ENCODE measurements at regions not wholly inside any gene's neighbourhood (a gene's known extent, or its start where the extent isn't known, plus 50 kb on each side); places are given as distances from the start of the nearest gene placed in this dataset.
"Not testable (repeated sequence)": the region's sequence is repeated elsewhere in the genome, so short reads cannot be mapped to it uniquely, and the experiment has no call there.

DNA sequence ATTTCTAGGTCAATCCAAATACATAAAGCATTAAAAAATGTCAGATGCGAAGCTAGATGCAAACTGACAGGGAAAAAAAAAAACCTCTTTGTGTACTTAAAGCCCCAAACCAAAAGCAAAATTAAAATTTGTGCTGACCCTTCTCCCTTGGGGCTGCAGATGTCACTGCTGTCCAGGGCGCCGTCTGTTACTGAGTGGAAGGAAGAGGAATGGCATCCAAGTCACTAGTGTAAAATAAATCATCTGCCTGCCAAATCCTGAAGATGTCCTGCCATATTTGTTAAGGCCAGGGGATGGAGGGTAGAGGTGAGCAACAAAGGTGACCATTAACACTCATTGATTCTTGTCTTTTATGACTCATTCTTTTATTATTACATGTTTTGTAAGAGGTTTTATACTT is 233.2 kb upstream of the VKORC1L1 start:
- not testable (repeated sequence) for H2BK12ac ChIP-seq (ENCODE audit: low read length in 2 of 2); H3K79me1 ChIP-seq (replicated peaks; ENCODE audit: low read length, poor library complexity, severe bottlenecking); H3K18ac ChIP-seq (ENCODE audit: low read depth in 1 of 2, low read length in 2 of 2); H3K4me1 ChIP-seq (ENCODE audit: control insufficient read depth, insufficient read depth, low read depth, low read length); H4K91ac ChIP-seq (ENCODE audit: low read length); H3K27ac ChIP-seq (ENCODE audit: low read length, poor library complexity, severe bottlenecking); H3K14ac ChIP-seq (ENCODE audit: low read length in 2 of 2); H3K4ac ChIP-seq (ENCODE audit: low read depth in 1 of 2, low read length in 2 of 2); H3K9me3 ChIP-seq (ENCODE audit: control insufficient read depth, low read length); H3K36me3 ChIP-seq (ENCODE audit: control insufficient read depth in 1 of 2, insufficient read depth in 2 of 2, low read depth in 1 of 2, low read length in 2 of 2); H3K4me2 ChIP-seq (ENCODE audit: low read length, poor library complexity, severe bottlenecking); H2BK5ac ChIP-seq (ENCODE audit: low read depth, low read length, poor library complexity, severe bottlenecking); H2AK5ac ChIP-seq (ENCODE audit: low read length, severe bottlenecking); H4K8ac ChIP-seq (ENCODE audit: low read length); H2BK120ac ChIP-seq (ENCODE audit: low read depth, low read length); DNase-seq; H3K9ac ChIP-seq (ENCODE audit: low read length); H2AFZ ChIP-seq (ENCODE audit: low read depth, low read length); H3K4me3 ChIP-seq (ENCODE audit: insufficient read depth in 1 of 2, low read depth in 1 of 2, low read length in 2 of 2); H3K27me3 ChIP-seq (ENCODE audit: control insufficient read depth in 1 of 2, insufficient read depth in 1 of 2, low read length in 2 of 2); H3K23ac ChIP-seq (ENCODE audit: low read length in 2 of 2); H2BK15ac ChIP-seq (ENCODE audit: low read depth, poor library complexity, severe bottlenecking)
- WGBS = no CpG with 5 or more reads among the region's 3 CpGs

DNA sequence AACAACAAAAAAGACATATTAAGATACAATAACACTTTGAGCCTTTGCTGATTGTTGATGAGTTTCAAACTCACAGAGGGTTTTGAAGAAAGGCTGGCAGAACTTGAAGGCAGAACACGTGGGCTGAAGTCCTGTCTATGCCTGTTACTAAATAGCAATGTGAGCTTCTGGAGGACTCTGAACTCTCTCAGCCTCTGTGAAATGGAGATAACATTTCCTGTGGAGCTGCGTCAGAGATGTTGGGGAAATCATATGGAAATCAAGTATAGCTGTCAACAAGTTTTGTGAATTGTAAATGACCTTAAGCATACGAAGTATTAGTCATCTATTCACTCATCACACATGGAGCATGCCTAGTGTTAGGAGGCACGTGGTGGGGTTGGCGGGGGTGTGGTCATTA is 229.4 kb upstream of the VKORC1L1 start:
- H3K4me2 ChIP-seq (ENCODE audit: low read length, poor library complexity, severe bottlenecking); H2BK5ac ChIP-seq (ENCODE audit: low read depth, low read length, poor library complexity, severe bottlenecking); H2BK15ac ChIP-seq (ENCODE audit: low read depth, poor library complexity, severe bottlenecking); H3K9ac ChIP-seq (ENCODE audit: low read length); H3K79me1 ChIP-seq (replicated peaks; ENCODE audit: low read length, poor library complexity, severe bottlenecking); H3K4me3 ChIP-seq (ENCODE audit: insufficient read depth in 1 of 2, low read depth in 1 of 2, low read length in 2 of 2); H3K4ac ChIP-seq (ENCODE audit: low read depth in 1 of 2, low read length in 2 of 2); H3K36me3 ChIP-seq (ENCODE audit: control insufficient read depth in 1 of 2, insufficient read depth in 2 of 2, low read depth in 1 of 2, low read length in 2 of 2); H4K91ac ChIP-seq (ENCODE audit: low read length); DNase-seq; H2AFZ ChIP-seq (ENCODE audit: low read depth, low read length); H2BK12ac ChIP-seq (ENCODE audit: low read length in 2 of 2); H3K23ac ChIP-seq (ENCODE audit: low read length in 2 of 2); H3K14ac ChIP-seq (ENCODE audit: low read length in 2 of 2); H3K27ac ChIP-seq (ENCODE audit: low read length, poor library complexity, severe bottlenecking); H4K8ac ChIP-seq (ENCODE audit: low read length); H3K27me3 ChIP-seq (ENCODE audit: control insufficient read depth in 1 of 2, insufficient read depth in 1 of 2, low read length in 2 of 2); H3K9me3 ChIP-seq (ENCODE audit: control insufficient read depth, low read length); H2AK5ac ChIP-seq (ENCODE audit: low read length, severe bottlenecking); H2BK120ac ChIP-seq (ENCODE audit: low read depth, low read length); H3K4me1 ChIP-seq (ENCODE audit: control insufficient read depth, insufficient read depth, low read depth, low read length); H3K18ac ChIP-seq (ENCODE audit: low read depth in 1 of 2, low read length in 2 of 2): not testable (repeated sequence)
- no CpG with 5 or more reads among the region's 5 CpGs for WGBS

DNA sequence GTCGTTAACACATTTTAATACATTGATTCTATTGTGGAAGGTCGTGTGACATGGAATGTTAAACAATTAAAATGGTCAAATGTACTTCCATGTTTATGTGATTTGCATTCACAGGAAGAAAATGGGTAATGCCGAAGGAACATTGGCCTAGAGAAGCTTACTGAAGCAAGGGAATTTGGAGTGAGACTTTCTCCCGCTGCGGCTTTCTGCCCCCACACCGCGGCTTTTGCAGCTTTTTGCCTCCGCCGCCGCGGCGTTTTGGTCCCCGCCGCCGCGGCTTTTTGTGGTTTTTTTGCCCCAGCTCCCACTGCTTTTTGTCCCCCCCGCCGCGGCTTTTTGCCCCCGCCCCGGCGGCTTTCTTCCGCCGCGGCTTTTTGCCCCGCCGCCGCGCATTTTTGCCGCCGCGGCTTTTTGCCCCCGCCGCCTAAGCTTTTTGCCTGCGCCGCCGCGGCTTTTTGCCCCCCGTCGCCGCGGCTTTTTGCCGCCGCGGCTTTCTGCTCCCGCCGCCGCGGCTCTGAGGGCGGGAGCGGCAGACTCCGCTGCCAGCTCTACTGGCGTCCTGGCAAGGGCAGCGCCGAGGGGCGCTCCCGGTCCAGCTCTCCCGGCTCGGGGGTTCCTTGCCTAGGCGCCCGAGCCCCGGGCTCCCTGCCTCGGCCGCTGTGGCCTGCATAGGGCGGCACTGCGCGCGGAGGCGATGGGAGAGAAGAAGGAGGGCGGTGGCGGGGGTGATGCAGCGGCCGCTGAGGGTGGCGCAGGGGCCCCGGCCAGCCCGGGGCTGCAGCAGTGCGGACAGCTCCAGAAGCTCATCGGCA is 225.5 kb upstream of the VKORC1L1 start:
- not testable (repeated sequence) for H2BK15ac ChIP-seq (ENCODE audit: low read depth, poor library complexity, severe bottlenecking); H3K4me2 ChIP-seq (ENCODE audit: low read length, poor library complexity, severe bottlenecking); H2BK12ac ChIP-seq (ENCODE audit: low read length in 2 of 2); H3K23ac ChIP-seq (ENCODE audit: low read length in 2 of 2); H2AFZ ChIP-seq (ENCODE audit: low read depth, low read length); H3K27ac ChIP-seq (ENCODE audit: low read length, poor library complexity, severe bottlenecking); H2AK5ac ChIP-seq (ENCODE audit: low read length, severe bottlenecking); H3K27me3 ChIP-seq (ENCODE audit: control insufficient read depth in 1 of 2, insufficient read depth in 1 of 2, low read length in 2 of 2); H3K4me1 ChIP-seq (ENCODE audit: control insufficient read depth, insufficient read depth, low read depth, low read length); H3K9me3 ChIP-seq (ENCODE audit: control insufficient read depth, low read length); H2BK120ac ChIP-seq (ENCODE audit: low read depth, low read length); H3K79me1 ChIP-seq (replicated peaks; ENCODE audit: low read length, poor library complexity, severe bottlenecking); H3K4me3 ChIP-seq (ENCODE audit: insufficient read depth in 1 of 2, low read depth in 1 of 2, low read length in 2 of 2); H3K9ac ChIP-seq (ENCODE audit: low read length); H3K4ac ChIP-seq (ENCODE audit: low read depth in 1 of 2, low read length in 2 of 2); H4K91ac ChIP-seq (ENCODE audit: low read length); H3K36me3 ChIP-seq (ENCODE audit: control insufficient read depth in 1 of 2, insufficient read depth in 2 of 2, low read depth in 1 of 2, low read length in 2 of 2); H3K14ac ChIP-seq (ENCODE audit: low read length in 2 of 2); DNase-seq; H3K18ac ChIP-seq (ENCODE audit: low read depth in 1 of 2, low read length in 2 of 2); H4K8ac ChIP-seq (ENCODE audit: low read length); H2BK5ac ChIP-seq (ENCODE audit: low read depth, low read length, poor library complexity, severe bottlenecking)
- no CpG with 5 or more reads among the region's 78 CpGs for WGBS

DNA sequence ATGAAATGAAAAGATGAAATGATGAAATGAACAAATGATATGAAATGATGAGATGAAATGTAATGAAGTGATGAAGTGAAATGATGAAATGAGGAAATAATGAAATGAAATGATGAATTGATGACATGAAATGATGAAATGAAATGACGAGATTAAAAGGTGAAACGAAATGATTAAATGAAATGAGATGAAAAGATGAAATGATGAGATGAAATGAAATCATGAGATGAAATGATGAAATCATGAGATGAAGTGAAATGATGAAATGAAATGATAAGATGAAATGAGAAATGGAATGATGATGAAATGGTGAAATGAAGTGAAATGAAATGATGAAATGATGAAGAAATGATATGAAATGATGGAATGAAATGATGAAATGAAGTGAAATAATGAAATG is 221.7 kb upstream of the VKORC1L1 start:
- not testable (repeated sequence) for H3K4me3 ChIP-seq (ENCODE audit: insufficient read depth in 1 of 2, low read depth in 1 of 2, low read length in 2 of 2); H3K4ac ChIP-seq (ENCODE audit: low read depth in 1 of 2, low read length in 2 of 2); H2BK15ac ChIP-seq (ENCODE audit: low read depth, poor library complexity, severe bottlenecking); H3K23ac ChIP-seq (ENCODE audit: low read length in 2 of 2); H2AK5ac ChIP-seq (ENCODE audit: low read length, severe bottlenecking); H2AFZ ChIP-seq (ENCODE audit: low read depth, low read length); H4K8ac ChIP-seq (ENCODE audit: low read length); H2BK12ac ChIP-seq (ENCODE audit: low read length in 2 of 2); H2BK5ac ChIP-seq (ENCODE audit: low read depth, low read length, poor library complexity, severe bottlenecking); H3K27ac ChIP-seq (ENCODE audit: low read length, poor library complexity, severe bottlenecking); H3K27me3 ChIP-seq (ENCODE audit: control insufficient read depth in 1 of 2, insufficient read depth in 1 of 2, low read length in 2 of 2); H3K4me1 ChIP-seq (ENCODE audit: control insufficient read depth, insufficient read depth, low read depth, low read length); DNase-seq; H3K9me3 ChIP-seq (ENCODE audit: control insufficient read depth, low read length); H3K36me3 ChIP-seq (ENCODE audit: control insufficient read depth in 1 of 2, insufficient read depth in 2 of 2, low read depth in 1 of 2, low read length in 2 of 2); H2BK120ac ChIP-seq (ENCODE audit: low read depth, low read length); H3K79me1 ChIP-seq (replicated peaks; ENCODE audit: low read length, poor library complexity, severe bottlenecking); H4K91ac ChIP-seq (ENCODE audit: low read length); H3K4me2 ChIP-seq (ENCODE audit: low read length, poor library complexity, severe bottlenecking); H3K18ac ChIP-seq (ENCODE audit: low read depth in 1 of 2, low read length in 2 of 2); H3K9ac ChIP-seq (ENCODE audit: low read length); H3K14ac ChIP-seq (ENCODE audit: low read length in 2 of 2)
- WGBS = 93% methylated on average over 2 of the region's 2 CpGs
